CD4-positive, alpha-beta T cell (primary cell): ENCODE measurements at regions not wholly inside any gene's neighbourhood (a gene's known extent, or its start where the extent isn't known, plus 50 kb on each side); places are given as distances from the start of the nearest gene placed in this dataset.

Experiments used
- ATAC-seq: fragments of 200-7000 bp; cut with Tn5 transposase; one replicate; pipeline ENCODE4 v1.10.0; 2022; ENCODE audit warnings: mild to moderate bottlenecking; ENCODE audit not compliant: poor library complexity
- CTCF ChIA-PET: fragments of 350-600 bp; sonication (Branson Sonifier 250); formaldehyde crosslinking; loops from one replicate; lab custom pipeline; 2021; ENCODE audit warnings: antibody characterized with exemption, inconsistent platforms; lab: Charles Lee
- POLR2A ChIA-PET: fragments of 350-600 bp; sonication (Branson Sonifier 250); formaldehyde crosslinking; loops from one replicate; lab custom pipeline; 2021; ENCODE audit warnings: antibody characterized with exemption, inconsistent platforms; lab: Charles Lee
- DNase-seq, 14 experiments: peaks; one replicate each; pipeline ENCODE4 v3.0.0-alpha.2; 2013 to 2020; ENCODE audit warnings: mixed read lengths in 2 of 14
- H3K27ac ChIP-seq, 2 donors: one replicate each; pipeline versions ENCODE4 v1.5.1 to v1.7.0; 2013; ENCODE audit warnings: low read length in 2 of 2, low read depth in 1 of 2, mild to moderate bottlenecking in 1 of 2
- H3K27me3 ChIP-seq, 2 experiments: 1 replicate in 1 of 2; 2 replicates in 1 of 2; pipeline versions ENCODE4 v1.6.1 to v1.7.0; 2013; ENCODE audit warnings: low read length in 2 of 2, control low read depth in 1 of 2, mild to moderate bottlenecking in 1 of 2, moderate library complexity in 1 of 2; ENCODE audit not compliant: insufficient read depth in 2 of 2, control insufficient read depth in 1 of 2
- H3K36me3 ChIP-seq: one replicate; pipeline ENCODE4 v1.6.1; 2013; ENCODE audit warnings: low read length, control low read depth; ENCODE audit not compliant: insufficient read depth
- H3K4me1 ChIP-seq: one replicate; pipeline ENCODE4 v1.6.1; 2013; ENCODE audit warnings: low read length, control low read depth; ENCODE audit not compliant: insufficient read depth
- H3K4me3 ChIP-seq: one replicate; pipeline ENCODE4 v1.5.1; 2013; ENCODE audit warnings: mild to moderate bottlenecking, low read length, moderate library complexity
- H3K9me3 ChIP-seq, 2 experiments: 1 replicate in 1 of 2; 2 replicates in 1 of 2; pipeline versions ENCODE4 v1.6.1 to v1.7.0; 2013; ENCODE audit warnings: low read length in 2 of 2, mild to moderate bottlenecking in 2 of 2, control low read depth in 1 of 2, moderate library complexity in 1 of 2; ENCODE audit not compliant: control insufficient read depth in 1 of 2, insufficient read depth in 1 of 2
- H3K27ac Mint-ChIP-seq: one replicate; pipeline ENCODE4 v1.8.0; 2020; ENCODE audit warnings: mixed read lengths
- H3K27me3 Mint-ChIP-seq: one replicate; pipeline ENCODE4 v1.8.0; 2021; ENCODE audit warnings: mixed read lengths
- H3K36me3 Mint-ChIP-seq: one replicate; pipeline ENCODE4 v1.8.0; 2021; ENCODE audit warnings: low read depth, mixed read lengths
- H3K4me1 Mint-ChIP-seq: one replicate; pipeline ENCODE4 v1.8.0; 2021; ENCODE audit warnings: low read depth, mixed read lengths
- H3K4me3 Mint-ChIP-seq: one replicate; pipeline ENCODE4 v1.8.0; 2020; ENCODE audit warnings: mild to moderate bottlenecking, mixed read lengths
- H3K9me3 Mint-ChIP-seq: one replicate; pipeline ENCODE4 v1.8.0; 2020; ENCODE audit warnings: mixed read lengths
- CTCF ChIP-seq: fragments of 200-600 bp; IDR thresholded peaks from one replicate; pipeline ENCODE4 v1.8.0; 2022; ENCODE audit warnings: antibody characterized with exemption, mild to moderate bottlenecking
- intact Hi-C, 2 experiments: fragments of 100-400 bp; cut with DNase I in 1 of 2; cut with micrococcal nuclease in 1 of 2; formaldehyde crosslinking; loops; one replicate each; pipeline versions ENCODE4 v1.15.1 to v1.9.0; 2023 to 2025; cut with DNase I, micrococcal nuclease

DNA sequence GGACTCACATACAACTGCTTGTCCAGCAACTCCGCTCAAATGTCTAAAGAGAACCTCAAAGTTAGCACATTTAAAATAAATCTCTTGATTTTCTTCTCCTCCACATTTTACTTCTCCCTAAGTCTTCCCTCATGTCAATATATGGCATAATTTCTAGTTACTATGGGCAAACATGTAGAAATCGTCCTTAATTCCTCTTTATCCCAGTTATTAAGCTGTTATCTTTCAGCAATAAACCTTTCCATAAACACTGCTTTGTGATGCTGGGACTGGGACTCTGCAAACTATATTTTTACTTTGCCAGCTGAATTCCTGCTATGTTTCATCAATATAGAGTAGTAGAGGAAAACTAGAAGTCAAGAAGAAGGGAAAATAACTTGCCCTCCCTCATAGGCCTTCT lies 99.7 kb downstream of the KCNRG start:
- H3K27ac ChIP-seq: no peak overlapping the region
- no peaks in the 10 kb centered on the region for H3K36me3 ChIP-seq
- ChIA-PET CTCF (no interaction called here), POLR2A (interaction anchor here (1.1 to 5.7 kb wide), 4 partner anchors 11 to 118 kb away, joined by 3 to 73 read pairs (median 5); partner anchors contain the start of gene TRIM13)
- H3K4me1 Mint-ChIP-seq: peaks cover 13% of the 10 kb centered on the region
- no peaks in the 10 kb centered on the region for H3K27me3 ChIP-seq
- intact Hi-C loops: loop anchor here in 1 of 2 experiments (10.0 kb wide), 1 partner anchor 420 kb away; the partner anchor contains the start of gene EBPL
- no peak overlapping the region for H3K4me3 Mint-ChIP-seq
- no peaks in the 10 kb centered on the region for H3K36me3 Mint-ChIP-seq
- no peaks in the 10 kb centered on the region for H3K9me3 Mint-ChIP-seq
- DNase-seq: no peak
- no peak overlapping the region for H3K4me3 ChIP-seq
- peaks cover 4% of the 10 kb centered on the region for H3K4me1 ChIP-seq
- H3K27me3 Mint-ChIP-seq: no peaks in the 10 kb centered on the region
- ATAC-seq: no peak
- TF ChIP-seq CTCF: no peak
- no peaks in the 10 kb centered on the region for H3K9me3 ChIP-seq
- H3K27ac Mint-ChIP-seq: no peak overlapping the region

- Histone ChIP-seq H3K27ac (no peak overlapping the region), H3K9me3 (no peaks in the 10 kb centered on the region), H3K4me1 (peaks cover 4% of the 10 kb centered on the region), H3K4me3 (no peak overlapping the region), H3K36me3 (no peaks in the 10 kb centered on the region), H3K27me3 (no peaks in the 10 kb centered on the region)
- ATAC-seq: no peak
- Mint-ChIP-seq H3K4me3 (no peak overlapping the region), H3K27me3 (no peaks in the 10 kb centered on the region), H3K27ac (no peak overlapping the region), H3K9me3 (no peaks in the 10 kb centered on the region), H3K36me3 (no peaks in the 10 kb centered on the region), H3K4me1 (peaks cover 14% of the 10 kb centered on the region)
- no peak for TF ChIP-seq CTCF
- DNase-seq: no peak
- intact Hi-C loops: loop anchor here in 1 of 2 experiments (10.0 kb wide), 1 partner anchor 421 kb away; the partner anchor contains the start of gene EBPL
- CTCF ChIA-PET: interaction anchor here (0.7 to 1.3 kb wide), 2 partner anchors 119 to 130 kb away, joined by 3 to 4 read pairs; partner anchors contain the start of gene TRIM13
- POLR2A ChIA-PET: interaction anchor here (0.8 to 5.7 kb wide), 6 partner anchors 9 to 793 kb away, joined by 3 to 73 read pairs (median 5); partner anchors contain the start of gene TRIM13
Observed at GRCh38 chr13:50115695-50116094, 100.5 kb downstream of the KCNRG start.

- TF ChIP-seq CTCF: no peak
- no peaks in the 10 kb centered on the region for H3K9me3 Mint-ChIP-seq
- Histone ChIP-seq H3K9me3 (no peaks in the 10 kb centered on the region), H3K36me3 (no peaks in the 10 kb centered on the region), H3K4me3 (no peak overlapping the region), H3K4me1 (peaks cover 4% of the 10 kb centered on the region), H3K27ac (no peak overlapping the region), H3K27me3 (no peaks in the 10 kb centered on the region)
- ATAC-seq (no peak), DNase-seq (no peak)
- H3K27ac Mint-ChIP-seq: no peak overlapping the region
- peaks cover 19% of the 10 kb centered on the region for H3K4me1 Mint-ChIP-seq
- ChIA-PET CTCF (interaction anchor here (0.7 to 1.3 kb wide), 2 partner anchors 120 to 131 kb away, joined by 3 to 4 read pairs; partner anchors contain the start of gene TRIM13), POLR2A (interaction anchor here (0.8 to 5.7 kb wide), 5 partner anchors 9 to 793 kb away, joined by 3 to 73 read pairs (median 5); partner anchors contain the start of gene TRIM13)
- H3K27me3 Mint-ChIP-seq: no peaks in the 10 kb centered on the region
- intact Hi-C loops: loop anchor here in 1 of 2 experiments (10.0 kb wide), 1 partner anchor 422 kb away; the partner anchor contains the start of gene EBPL
- H3K4me3 Mint-ChIP-seq: no peak overlapping the region
- no peaks in the 10 kb centered on the region for H3K36me3 Mint-ChIP-seq
Observed at GRCh38 chr13:50116430-50116973, 101.3 kb downstream of the KCNRG start.
